Peyer's patch (tissue), 4 donors: ENCODE measurements at regions not wholly inside any gene's neighbourhood (a gene's known extent, or its start where the extent isn't known, plus 50 kb on each side); places are given as distances from the start of the nearest gene placed in this dataset.
"Not testable (repeated sequence)": the region's sequence is repeated elsewhere in the genome, so short reads cannot be mapped to it uniquely, and the experiment has no call there.

Experiments used
- DNase-seq, 3 donors: peaks; one replicate each; pipeline ENCODE4 v3.0.0-alpha.2; 2017 to 2019
- H3K27ac ChIP-seq, 4 donors: fragments of 200-600 bp; sonication (generic); one replicate each; pipeline ENCODE4 v1.5.1; 2016 to 2019
- H3K27me3 ChIP-seq, 2 donors: fragments of 200-600 bp; sonication (generic); one replicate each; pipeline ENCODE4 v1.5.1; 2019
- H3K36me3 ChIP-seq, 3 donors: fragments of 200-600 bp; sonication (generic); one replicate each; pipeline ENCODE4 v1.5.1; 2016 to 2019
- H3K4me1 ChIP-seq, 4 donors: fragments of 200-600 bp; sonication (generic); one replicate each; pipeline ENCODE4 v1.5.1; 2016 to 2019
- H3K4me3 ChIP-seq, 4 donors: fragments of 200-600 bp; sonication (generic); 1 replicate in 3 of 4; 2 replicates in 1 of 4; pipeline ENCODE4 v1.5.1; 2016 to 2019; ENCODE audit warnings: mild to moderate bottlenecking in 1 of 4
- H3K9me3 ChIP-seq, 4 donors: fragments of 200-600 bp; sonication (generic); one replicate each; pipeline ENCODE4 v1.5.1; 2016 to 2019; ENCODE audit warnings: mild to moderate bottlenecking in 1 of 4
- POLR2A ChIP-seq, 2 donors: fragments of 450-650 bp; IDR thresholded peaks; one replicate each; pipeline ENCODE4 v1.5.1; 2017; ENCODE audit warnings: antibody characterized with exemption in 2 of 2, mild to moderate bottlenecking in 2 of 2, moderate library complexity in 2 of 2
- TF ChIP-seq, protein P1 (sequence below), 6 experiments: fragments of 450-650 bp in 4 of 6; fragments of 200-600 bp in 2 of 6; sonication (generic) in 1 of 6; IDR thresholded peaks; one replicate each; pipeline ENCODE4 v1.5.1; 2017 to 2019; ENCODE audit warnings: antibody characterized with exemption in 6 of 6, mild to moderate bottlenecking in 3 of 6, moderate library complexity in 1 of 6

GRCh38 chr5:145445027-145445426 lies 390.1 kb downstream of the PRELID2 start:
- Histone ChIP-seq H3K9me3 (no peaks in the 10 kb centered on the region), H3K4me1 (no peaks in the 10 kb centered on the region), H3K27ac (no peak overlapping the region), H3K4me3 (no peak overlapping the region), H3K27me3 (no peaks in the 10 kb centered on the region), H3K36me3 (no peaks in the 10 kb centered on the region)
- TF ChIP-seq, protein P1, sequence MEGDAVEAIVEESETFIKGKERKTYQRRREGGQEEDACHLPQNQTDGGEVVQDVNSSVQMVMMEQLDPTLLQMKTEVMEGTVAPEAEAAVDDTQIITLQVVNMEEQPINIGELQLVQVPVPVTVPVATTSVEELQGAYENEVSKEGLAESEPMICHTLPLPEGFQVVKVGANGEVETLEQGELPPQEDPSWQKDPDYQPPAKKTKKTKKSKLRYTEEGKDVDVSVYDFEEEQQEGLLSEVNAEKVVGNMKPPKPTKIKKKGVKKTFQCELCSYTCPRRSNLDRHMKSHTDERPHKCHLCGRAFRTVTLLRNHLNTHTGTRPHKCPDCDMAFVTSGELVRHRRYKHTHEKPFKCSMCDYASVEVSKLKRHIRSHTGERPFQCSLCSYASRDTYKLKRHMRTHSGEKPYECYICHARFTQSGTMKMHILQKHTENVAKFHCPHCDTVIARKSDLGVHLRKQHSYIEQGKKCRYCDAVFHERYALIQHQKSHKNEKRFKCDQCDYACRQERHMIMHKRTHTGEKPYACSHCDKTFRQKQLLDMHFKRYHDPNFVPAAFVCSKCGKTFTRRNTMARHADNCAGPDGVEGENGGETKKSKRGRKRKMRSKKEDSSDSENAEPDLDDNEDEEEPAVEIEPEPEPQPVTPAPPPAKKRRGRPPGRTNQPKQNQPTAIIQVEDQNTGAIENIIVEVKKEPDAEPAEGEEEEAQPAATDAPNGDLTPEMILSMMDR (IDR thresholded peaks at IDR 0.05): no peak
- no peak for TF ChIP-seq POLR2A (IDR thresholded peaks at IDR 0.05)
- DNase-seq: no peak

DNA sequence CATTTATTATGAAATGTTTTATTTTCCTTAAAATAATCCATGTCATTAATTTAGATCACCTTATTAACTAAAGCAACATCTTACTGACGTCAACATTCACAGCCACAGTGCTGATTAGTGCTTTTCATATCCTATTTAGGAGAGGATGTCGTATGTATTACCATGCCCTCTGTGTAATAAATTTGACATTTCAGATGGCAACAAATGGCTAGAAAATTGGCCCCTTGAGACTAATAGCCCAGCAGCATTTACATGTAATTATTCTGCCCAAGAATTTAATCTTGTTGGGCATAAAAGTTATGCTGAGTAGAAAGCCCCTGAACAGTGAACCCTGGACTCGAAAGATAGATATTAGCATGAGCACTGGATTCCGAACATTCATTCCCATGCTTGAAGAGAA lies 391.2 kb downstream of the PRELID2 start:
- H3K36me3 ChIP-seq: no peaks in the 10 kb centered on the region
- H3K27ac ChIP-seq: no peak overlapping the region
- no peaks in the 10 kb centered on the region for H3K9me3 ChIP-seq
- H3K27me3 ChIP-seq: no peaks in the 10 kb centered on the region
- no peak overlapping the region for H3K4me3 ChIP-seq
- TF ChIP-seq, protein P1 (IDR thresholded peaks at IDR 0.05): no peak
- no peak for TF ChIP-seq POLR2A (IDR thresholded peaks at IDR 0.05)
- no peak for DNase-seq
- H3K4me1 ChIP-seq: no peaks in the 10 kb centered on the region

DNA sequence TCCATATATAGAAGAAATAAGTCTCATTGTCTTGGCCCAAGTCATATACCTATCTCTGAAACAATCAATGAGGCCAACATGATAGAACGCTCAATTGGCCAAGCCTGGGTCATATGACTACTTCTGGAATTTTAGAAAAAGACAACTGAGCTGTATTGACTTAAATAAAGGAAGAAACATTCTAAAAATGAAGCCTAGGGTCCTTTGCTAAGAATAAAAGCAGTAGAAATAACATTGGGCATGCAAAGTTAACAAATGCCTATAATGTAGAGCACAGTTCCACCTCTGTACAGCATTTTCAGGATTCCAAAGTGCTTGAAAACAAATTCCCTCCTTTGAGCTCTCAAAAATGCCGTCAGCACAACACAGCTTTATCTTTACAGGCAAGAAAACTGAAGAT lies 391.8 kb downstream of the PRELID2 start:
- H3K27me3 ChIP-seq: no peaks in the 10 kb centered on the region
- no peak for TF ChIP-seq POLR2A (IDR thresholded peaks at IDR 0.05)
- TF ChIP-seq, protein P1 (IDR thresholded peaks at IDR 0.05): no peak
- DNase-seq: no peak
- no peaks in the 10 kb centered on the region for H3K4me1 ChIP-seq
- no peaks in the 10 kb centered on the region for H3K9me3 ChIP-seq
- no peak overlapping the region for H3K4me3 ChIP-seq
- no peaks in the 10 kb centered on the region for H3K36me3 ChIP-seq
- H3K27ac ChIP-seq: no peak overlapping the region

DNA sequence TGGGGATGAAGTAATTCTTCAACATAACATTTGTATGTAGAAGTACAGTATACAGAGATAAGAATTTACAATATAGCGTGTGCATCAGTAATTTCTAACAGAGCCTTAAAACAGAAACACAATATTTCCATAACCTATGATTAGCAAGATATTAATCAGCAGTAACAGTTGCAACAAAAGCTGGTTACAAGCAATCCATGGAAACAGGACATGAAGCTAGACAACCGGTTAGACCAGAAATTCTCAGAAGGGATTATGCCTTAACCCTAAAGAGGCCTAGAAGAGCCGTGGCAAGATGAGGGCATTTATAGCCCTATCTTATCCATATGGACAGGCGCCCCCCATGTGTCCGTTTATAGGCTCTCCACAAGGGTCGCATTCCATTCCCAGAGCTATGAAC lies 392.5 kb downstream of the PRELID2 start:
- H3K27ac ChIP-seq, H3K36me3 ChIP-seq, DNase-seq, H3K9me3 ChIP-seq, H3K4me3 ChIP-seq, H3K4me1 ChIP-seq, H3K27me3 ChIP-seq: not testable (repeated sequence)

- no peak overlapping the region for H3K27ac ChIP-seq
- H3K27me3 ChIP-seq: no peaks in the 10 kb centered on the region
- DNase-seq: no peak
- no peak overlapping the region for H3K4me3 ChIP-seq
- H3K36me3 ChIP-seq: no peaks in the 10 kb centered on the region
- no peaks in the 10 kb centered on the region for H3K4me1 ChIP-seq
- no peaks in the 10 kb centered on the region for H3K9me3 ChIP-seq
- TF ChIP-seq, protein P1 (IDR thresholded peaks at IDR 0.05): no peak
- no peak for TF ChIP-seq POLR2A (IDR thresholded peaks at IDR 0.05)
These were observed 393.9 kb downstream of the PRELID2 start for GRCh38 chr5:145441228-145441627.

DNA sequence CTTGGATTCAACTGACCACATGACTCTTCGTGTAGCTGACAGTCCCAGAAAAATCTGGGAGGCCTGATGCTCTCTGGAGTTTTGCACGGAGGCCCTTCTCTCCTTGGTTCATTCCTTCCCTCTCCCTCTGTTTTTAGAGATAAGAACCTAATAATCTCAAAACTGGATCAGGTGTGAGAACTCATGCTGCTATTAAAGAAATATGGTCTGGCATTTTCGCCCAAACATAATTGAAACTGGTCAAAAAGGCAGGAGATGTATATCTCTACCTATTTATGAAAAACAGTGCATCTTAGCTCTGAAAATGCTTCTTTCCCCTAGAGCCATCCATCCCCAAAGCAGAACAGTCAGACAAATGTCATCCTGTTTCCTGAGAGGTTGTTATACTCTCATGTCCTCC lies 397.5 kb downstream of the PRELID2 start:
- no peaks in the 10 kb centered on the region for H3K27me3 ChIP-seq
- no peak overlapping the region for H3K4me3 ChIP-seq
- H3K9me3 ChIP-seq: no peaks in the 10 kb centered on the region
- H3K36me3 ChIP-seq: no peaks in the 10 kb centered on the region
- DNase-seq: no peak
- no peaks in the 10 kb centered on the region for H3K4me1 ChIP-seq
- H3K27ac ChIP-seq: no peak overlapping the region
- TF ChIP-seq, protein P1 (IDR thresholded peaks at IDR 0.05): no peak
